GM18508 (cell line): ENCODE measurements at regions not wholly inside any gene's neighbourhood (a gene's known extent, or its start where the extent isn't known, plus 50 kb on each side); places are given as distances from the start of the nearest gene placed in this dataset.

ENCODE experiments used
- ATAC-seq: cut with Tn5 transposase; IDR thresholded peaks from one replicate; pipeline ENCODE4 v1.9.1; 2021; ENCODE audit warnings: moderate number of reproducible peaks; ENCODE audit not compliant: insufficient read depth, unreplicated experiment

DNA sequence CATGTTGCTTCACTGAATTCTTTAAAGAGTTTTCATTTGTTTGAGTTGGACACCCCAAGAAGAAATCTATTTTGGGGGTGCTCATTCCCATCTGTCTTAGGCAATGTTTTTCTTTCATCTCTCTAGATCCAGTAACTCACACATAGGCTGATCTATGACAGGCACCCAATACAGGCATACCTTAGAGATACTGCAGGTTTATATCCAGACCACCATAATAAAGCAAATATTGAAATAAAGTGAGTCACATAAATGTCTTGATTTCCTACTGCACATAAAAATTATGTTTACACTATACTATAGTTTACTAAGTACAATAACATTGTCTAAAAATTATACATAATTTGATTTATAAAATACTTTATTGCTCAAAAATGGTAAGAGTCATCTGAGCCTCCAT, 364.5 kb downstream of the MTRR start:
- ATAC-seq = no peak

DNA sequence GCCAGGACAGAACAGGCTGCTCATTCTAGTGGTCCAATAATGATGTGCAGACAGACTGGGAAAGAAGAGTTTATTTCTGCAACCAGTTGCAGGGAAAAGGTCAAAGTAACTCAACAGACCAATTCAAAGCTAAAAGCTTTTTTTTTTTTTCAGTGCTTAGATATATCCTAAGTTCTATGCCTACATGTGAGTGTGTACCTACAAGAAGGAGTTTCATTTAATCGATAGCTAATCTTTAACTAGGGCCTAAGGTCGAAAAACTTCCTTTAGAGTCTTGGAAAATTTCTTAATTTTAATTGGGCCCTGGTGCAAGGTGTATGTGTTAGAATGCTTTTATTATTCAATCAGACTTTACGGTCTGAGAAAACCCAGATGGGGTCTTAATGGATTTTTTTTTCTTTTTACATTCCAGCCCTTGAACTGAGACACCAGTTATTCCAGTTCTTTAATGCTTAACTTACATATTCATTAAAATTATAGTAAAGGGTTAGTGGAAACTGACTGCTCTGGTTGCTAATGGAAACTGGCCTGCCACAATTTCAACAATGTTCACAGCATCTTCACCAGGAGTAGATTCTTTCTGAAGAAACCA, 365.3 kb downstream of the MTRR start:
- ATAC-seq = no peak

DNA sequence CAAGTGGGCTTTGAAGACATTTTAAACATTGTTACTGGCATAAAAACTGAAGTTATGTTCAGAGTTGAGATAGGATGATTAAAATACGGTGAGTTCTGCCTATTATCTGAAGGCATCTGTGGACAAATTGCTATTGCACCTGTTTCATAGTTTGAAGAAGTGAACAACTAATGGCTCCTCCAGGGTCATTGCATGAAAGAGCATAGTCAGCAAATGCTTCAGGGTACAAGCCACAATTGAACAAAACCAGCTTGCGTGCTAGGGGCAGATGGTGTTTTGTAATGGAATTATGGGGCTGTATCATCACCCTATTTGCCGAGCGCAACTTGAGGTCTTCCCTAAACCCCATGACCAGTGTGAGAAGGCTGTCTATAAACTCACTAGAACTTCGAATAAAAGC, 369.1 kb downstream of the MTRR start:
- no peak for ATAC-seq

- no peak for ATAC-seq
These were observed 370.2 kb downstream of the MTRR start for GRCh38 chr5:8239198-8239597.

DNA sequence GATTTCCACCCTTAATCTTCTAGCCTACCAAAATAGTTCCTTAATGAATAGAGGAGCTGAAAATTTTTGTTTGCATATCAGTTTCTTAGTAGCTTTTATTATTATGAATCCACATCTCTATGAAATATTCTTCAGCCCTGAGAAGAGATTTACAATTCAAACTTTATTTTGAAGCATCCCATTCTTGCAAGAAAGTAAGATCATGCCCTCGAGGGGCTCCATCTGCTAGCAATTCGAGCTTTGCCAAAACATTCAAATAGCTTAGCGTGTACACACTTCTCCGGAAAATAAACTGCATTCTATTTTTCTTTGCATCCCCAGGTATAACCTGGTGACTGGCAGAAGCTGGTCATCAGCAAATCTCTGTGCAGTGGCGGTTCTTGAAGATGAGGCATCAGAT, 370.7 kb downstream of the MTRR start:
- ATAC-seq = no peak

- no peak for ATAC-seq
These were observed 372.1 kb downstream of the MTRR start for GRCh38 chr5:8241076-8241475.

GRCh38 chr5:8241558-8241957, 372.6 kb downstream of the MTRR start:
- ATAC-seq = no peak

DNA sequence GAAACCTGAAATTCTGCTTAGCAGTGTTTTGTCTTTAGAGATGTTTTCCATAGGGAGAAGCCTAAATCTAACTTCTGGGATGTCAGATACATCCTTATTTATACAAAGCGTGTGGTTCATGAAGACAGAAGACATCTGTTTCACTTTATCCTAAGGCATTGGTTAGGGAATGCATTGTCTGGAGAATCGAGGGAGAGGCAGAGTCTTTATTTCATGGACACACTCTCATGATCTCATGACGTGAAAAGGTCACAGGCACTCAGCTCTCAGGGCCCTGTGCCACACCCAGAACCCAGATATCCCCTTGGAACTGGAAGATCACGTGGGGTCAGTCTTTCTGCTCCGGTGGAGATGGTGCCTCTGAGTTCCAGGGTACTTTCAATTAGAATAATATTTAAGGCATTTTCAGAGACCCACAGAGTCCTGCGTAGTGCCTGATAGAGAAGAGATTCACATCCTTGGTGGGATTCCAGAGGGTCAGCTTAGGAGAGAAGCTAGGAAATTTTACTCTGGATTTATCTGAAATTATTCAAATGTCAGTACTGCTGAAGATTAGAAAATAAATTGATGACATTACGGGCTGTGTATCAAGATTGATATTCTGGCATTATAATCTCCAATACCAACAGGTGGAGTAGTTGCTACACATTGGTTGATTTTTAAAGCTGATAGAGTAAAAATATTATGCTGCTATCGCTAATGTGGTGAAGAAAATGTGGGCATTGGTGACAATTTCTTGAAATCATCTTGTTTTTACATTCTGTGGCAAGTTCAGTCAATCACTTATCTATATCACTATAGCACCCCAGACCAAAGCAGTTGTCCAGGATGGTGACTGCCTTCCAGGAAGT, 378.3 kb downstream of the MTRR start:
- no peak for ATAC-seq

DNA sequence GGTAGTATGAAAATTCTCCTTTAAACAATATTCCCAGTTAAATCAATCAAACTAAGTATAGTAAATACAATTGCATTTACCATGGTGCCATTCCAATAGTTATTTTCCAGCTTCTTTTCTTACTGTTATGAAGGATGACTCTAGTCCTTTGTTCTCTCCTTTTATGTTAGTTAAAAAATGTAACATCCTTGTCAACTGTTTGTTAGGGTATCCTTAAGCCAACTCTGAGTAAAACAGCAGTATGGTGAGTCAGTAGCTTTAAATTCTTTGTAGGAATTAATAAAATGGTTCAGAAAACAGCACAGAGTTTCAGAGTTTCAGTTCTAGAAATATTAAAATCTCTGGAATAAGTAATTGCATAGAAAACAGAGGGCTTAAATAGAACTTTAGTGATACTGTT, 384.4 kb downstream of the MTRR start:
- no peak for ATAC-seq

DNA sequence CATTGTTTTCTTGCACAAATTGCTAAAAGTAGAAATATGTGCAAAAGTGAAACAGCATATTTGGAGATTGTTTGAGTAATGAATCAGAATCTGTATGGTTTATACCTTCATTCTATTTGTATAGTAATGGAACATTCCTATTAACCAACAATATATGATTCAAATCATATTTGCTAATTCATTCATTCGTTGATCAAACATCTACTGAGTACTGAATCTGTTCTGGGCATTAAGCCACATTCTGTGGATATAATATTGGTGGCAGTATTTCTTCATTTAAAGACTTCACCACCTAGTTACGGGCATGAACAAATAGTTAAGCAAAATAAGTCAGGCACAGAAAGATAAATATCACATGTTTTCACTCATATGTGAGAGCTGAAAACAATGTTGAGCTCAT, 385.7 kb downstream of the MTRR start:
- no peak for ATAC-seq

- no peak for ATAC-seq
These were observed 389.9 kb downstream of the MTRR start for GRCh38 chr5:8258801-8259200.

DNA sequence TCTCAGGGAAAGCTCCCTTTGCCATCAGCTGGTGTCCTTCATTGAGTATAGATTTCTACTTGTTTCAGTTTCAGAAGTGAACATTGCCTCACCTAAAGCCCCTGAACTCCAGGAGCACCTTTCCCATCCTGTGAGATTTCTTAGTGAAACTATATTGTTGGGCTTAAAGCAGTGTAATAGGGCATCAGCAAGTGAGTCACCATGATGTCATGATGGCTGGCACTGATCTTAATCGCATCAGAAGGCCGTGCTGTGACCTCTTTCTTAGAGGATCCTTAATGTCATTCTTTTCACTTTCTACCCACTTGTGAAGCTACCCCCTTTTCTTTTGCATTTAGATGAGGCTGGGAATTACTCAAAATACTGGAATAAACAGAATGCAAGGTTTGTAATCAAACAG, 401.3 kb downstream of the MTRR start:
- no peak for ATAC-seq

DNA sequence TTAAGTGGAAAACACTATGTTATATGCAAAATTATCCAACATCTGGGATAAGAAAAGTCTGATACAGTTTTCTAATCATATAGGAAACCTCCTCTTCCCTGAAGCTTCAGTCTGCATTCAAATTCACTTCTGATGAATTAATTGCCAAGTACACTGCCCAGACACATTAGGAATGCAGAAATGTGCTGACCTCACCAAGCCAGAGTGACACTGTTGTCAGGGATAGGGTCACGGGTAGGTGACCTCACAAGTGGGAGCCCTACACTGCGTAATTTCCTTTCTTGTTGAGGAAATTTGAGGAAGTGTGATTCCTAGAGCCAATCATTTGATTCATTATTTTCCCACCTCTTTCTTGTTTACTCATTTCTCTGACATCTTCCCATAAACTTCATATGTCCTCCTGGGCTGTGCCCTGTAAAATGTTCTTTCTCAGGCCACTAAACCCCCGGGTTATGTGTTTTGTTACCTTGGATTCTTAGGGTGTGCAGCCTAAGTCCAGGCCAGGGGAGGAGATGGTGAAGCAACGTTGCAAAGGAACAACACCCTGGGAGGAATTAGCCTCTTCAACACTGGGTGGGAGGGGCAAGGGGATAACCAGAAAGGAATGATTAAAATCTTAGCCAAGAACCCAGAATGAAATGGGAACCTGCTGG, 411.9 kb downstream of the MTRR start:
- ATAC-seq = no peak

- no peak for ATAC-seq
These were observed 419.4 kb downstream of the MTRR start for GRCh38 chr5:8288334-8288733.

- no peak for ATAC-seq
These were observed 420.1 kb downstream of the MTRR start for GRCh38 chr5:8288897-8289516.

DNA sequence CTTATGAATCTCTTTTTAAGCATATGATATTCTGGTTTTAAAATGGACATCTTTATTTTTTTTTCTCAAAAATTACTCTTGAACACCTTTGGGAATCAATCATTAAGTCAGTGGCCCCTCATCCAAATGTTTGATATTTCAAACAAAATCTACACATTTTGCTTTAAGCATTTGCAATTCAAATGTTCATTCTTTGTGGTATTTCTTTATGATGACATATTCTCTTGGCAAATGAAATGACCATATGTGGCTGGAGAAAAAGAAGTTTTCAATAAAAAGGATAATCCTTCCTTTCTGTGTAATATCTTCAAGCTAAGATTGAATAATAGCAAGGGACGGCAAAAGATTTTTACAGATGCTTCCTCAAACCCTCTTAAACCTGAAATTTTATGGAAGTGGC, 420.8 kb downstream of the MTRR start:
- no peak for ATAC-seq

GRCh38 chr5:8290721-8291120, 421.8 kb downstream of the MTRR start:
- no peak for ATAC-seq

- no peak for ATAC-seq
These were observed 422.7 kb downstream of the MTRR start for GRCh38 chr5:8291641-8292040.

GRCh38 chr5:8295141-8295540, 426.2 kb downstream of the MTRR start:
- ATAC-seq = no peak

- ATAC-seq = no peak
These were observed 430.8 kb downstream of the MTRR start for GRCh38 chr5:8299716-8300115.

DNA sequence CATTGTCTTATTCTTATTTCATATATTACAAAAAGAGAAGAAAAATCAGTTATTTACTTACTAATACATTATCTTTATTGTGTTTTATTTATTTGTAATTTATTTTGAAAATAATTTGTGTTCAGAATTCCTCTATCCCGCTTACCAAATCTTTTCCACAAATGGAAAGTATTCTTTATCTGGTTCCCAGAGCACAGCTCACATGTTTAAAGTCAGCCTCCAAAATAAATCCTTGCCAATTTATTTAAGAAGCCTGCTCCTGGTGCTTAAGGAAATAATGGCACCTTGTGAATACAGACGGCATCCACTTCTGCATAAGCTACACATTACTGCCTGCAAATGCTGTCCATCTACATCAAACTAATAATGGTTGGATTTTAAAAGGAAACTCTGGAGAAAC, 435.4 kb downstream of the MTRR start:
- no peak for ATAC-seq
